Cardiac fibroblast (primary cell): ENCODE measurements at regions not wholly inside any gene's neighbourhood (a gene's known extent, or its start where the extent isn't known, plus 50 kb on each side); places are given as distances from the start of the nearest gene placed in this dataset.
"Not testable (repeated sequence)": the region's sequence is repeated elsewhere in the genome, so short reads cannot be mapped to it uniquely, and the experiment has no call there.

ENCODE experiments used
- DNase-seq, 2 donors: peaks; one replicate each; pipeline versions ENCODE4 v3.0.0 to v3.0.0-alpha.2; 2010; ENCODE audit warnings: low read depth in 2 of 2
- H3K4me3 ChIP-seq, 2 donors: replicated peaks in 1 of 2; 1 replicate in 1 of 2; 2 replicates in 1 of 2; pipeline ENCODE4 v1.5.1; 2011; ENCODE audit warnings: low read depth in 2 of 2, low read length in 2 of 2, mild to moderate bottlenecking in 2 of 2, moderate library complexity in 1 of 2
- TF ChIP-seq, protein P1 (sequence below): IDR thresholded peaks from one replicate; pipeline ENCODE4 v1.5.1; 2011; ENCODE audit warnings: low read depth, mild to moderate bottlenecking, low read length, inconsistent platforms

DNA sequence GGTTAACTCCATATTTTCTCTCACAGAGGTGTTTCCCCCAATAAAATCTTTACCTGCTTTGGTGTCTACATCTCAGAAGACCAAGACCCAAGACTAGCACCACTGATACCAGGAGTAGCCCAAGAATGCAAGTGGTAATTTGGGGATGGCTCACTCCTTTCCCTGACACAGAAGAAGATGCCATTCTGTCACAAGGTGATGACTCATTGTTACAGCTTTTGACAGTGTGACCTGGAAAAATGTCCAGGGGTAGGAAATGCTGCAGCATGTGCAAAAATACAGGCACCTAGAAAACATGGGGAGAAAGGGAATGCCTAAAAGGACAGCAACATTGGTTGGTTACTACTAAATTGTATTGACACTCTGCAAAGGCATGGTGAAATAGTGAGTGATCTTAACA is 254.0 kb upstream of the GJE1 start:
- H3K4me3 ChIP-seq: no peak overlapping the region
- TF ChIP-seq, protein P1, sequence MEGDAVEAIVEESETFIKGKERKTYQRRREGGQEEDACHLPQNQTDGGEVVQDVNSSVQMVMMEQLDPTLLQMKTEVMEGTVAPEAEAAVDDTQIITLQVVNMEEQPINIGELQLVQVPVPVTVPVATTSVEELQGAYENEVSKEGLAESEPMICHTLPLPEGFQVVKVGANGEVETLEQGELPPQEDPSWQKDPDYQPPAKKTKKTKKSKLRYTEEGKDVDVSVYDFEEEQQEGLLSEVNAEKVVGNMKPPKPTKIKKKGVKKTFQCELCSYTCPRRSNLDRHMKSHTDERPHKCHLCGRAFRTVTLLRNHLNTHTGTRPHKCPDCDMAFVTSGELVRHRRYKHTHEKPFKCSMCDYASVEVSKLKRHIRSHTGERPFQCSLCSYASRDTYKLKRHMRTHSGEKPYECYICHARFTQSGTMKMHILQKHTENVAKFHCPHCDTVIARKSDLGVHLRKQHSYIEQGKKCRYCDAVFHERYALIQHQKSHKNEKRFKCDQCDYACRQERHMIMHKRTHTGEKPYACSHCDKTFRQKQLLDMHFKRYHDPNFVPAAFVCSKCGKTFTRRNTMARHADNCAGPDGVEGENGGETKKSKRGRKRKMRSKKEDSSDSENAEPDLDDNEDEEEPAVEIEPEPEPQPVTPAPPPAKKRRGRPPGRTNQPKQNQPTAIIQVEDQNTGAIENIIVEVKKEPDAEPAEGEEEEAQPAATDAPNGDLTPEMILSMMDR: no peak
- DNase-seq: no peak

DNA sequence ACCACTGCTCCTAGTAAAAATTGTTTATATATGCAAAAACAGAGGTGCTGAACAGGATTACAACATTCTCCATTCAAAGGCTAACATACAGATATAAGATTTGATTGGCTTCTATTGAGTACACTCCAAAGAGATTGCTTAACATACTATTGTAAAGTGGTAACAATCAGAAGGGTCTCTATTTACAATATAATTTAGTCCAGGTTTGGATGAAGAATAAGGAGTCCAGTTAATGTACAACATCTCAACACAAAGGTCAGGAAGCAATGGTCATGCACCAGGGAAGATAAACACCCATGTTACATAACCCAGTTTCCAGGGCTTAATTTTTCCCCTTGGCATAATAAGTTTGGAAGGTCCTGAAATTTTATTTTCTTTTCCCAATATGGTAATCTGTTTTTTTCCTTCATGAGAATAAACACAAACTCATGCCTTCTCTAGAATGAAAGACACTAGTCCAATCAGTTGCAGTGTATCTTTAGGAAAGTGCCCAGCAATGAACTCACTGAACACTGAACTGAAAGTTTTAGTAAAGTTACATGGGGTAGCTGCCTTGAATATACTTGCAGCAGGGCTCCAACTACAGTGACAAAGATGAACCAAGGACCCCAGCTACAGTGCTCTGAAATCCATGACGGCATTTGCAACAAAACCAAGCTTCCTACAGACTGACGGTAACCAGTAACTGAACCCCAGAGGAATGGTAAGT is 255.3 kb upstream of the GJE1 start:
- DNase-seq: no peak
- TF ChIP-seq, protein P1: no peak
- no peak overlapping the region for H3K4me3 ChIP-seq

DNA sequence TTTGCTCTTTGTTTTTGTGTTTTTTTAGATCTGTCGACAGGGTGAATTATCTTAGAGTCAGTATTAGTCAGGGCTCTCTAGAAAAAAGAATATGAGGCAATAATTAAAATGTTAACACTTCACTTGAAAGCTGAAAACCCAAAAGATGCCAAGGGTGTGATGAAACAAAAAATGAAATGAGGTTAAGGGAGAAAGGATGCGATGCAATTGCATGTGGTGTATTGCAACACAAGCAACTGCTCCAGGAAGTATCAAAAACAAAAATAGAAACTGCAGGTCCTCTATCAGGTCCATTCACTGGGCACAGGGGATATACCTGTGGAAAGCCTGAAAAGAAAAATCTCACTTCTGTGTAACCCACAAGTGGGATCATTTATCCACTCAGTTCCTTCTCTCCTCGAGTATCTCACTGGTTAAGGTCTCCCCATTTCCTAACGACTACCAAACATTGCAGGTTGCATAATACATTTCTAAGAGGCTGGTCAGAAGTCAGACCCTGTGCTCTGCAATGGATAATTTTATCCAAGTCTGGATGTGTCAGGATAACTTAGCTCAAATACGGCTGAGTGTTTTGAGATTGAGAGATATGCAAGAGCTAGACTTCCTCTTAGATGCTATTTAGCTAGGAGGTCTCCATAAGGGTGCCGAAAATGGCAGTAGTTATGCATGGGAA is 257.7 kb upstream of the GJE1 start:
- H3K4me3 ChIP-seq: no peak overlapping the region
- peak; percentile 34 to 69 for DNase-seq
- TF ChIP-seq, protein P1: no peak

DNA sequence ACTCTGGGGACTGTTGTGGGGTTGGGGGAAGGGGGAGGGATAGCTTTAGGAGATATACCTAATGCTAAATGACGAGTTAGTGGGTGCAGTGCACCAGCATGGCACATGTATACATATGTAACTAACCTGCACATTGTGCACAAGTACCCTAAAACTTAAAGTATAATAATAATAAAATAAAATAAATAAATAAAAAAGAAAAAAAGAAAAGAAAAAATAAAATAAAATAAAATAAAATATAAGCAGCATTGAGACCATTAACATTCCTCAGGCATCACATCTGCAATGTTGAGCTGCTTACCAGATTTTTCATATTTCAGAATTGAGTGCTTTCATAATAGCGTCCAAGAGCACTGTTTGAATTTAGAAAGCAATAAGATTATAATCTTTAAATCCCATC is 263.2 kb upstream of the GJE1 start:
- not testable (repeated sequence) for H3K4me3 ChIP-seq, DNase-seq

GRCh38 chr6:141867767-141868166 is 265.0 kb upstream of the GJE1 start:
- TF ChIP-seq, protein P1: no peak
- no peak overlapping the region for H3K4me3 ChIP-seq
- no peak for DNase-seq

DNA sequence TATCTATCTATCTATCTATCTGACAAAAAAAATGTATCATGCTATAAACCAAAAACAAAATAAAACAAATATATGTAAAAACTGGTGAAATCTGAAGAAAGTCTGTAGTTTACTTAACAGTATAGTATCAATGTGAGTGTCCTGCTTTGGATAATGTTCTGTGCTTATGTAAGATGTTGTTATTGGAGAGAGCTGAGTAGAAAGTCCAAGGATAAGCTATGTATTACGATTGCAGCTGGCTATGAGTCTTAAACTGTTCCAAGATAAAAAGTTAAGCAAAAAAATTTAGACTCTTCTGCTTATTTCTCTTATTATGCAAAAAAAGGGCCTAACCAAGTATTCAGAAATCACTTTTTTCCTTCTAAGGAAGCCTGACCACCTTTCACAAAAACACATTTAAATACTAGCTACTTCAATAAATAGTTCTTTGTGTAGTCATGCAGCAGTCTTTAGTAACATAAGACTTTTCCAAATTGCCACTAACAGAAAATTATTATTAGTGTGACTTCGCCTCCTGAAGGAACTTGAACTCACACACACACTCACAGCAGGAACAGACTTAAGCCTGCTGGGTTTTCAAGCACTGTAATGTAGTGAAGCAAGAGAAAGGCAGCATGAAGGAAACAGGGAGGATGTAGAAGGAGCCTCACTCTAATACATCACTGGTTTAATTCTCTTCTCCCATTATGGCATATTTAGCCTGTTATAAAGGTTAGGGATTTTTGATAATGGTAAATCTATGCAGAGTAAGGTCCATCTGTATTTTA is 265.8 kb upstream of the GJE1 start:
- TF ChIP-seq, protein P1: no peak

DNA sequence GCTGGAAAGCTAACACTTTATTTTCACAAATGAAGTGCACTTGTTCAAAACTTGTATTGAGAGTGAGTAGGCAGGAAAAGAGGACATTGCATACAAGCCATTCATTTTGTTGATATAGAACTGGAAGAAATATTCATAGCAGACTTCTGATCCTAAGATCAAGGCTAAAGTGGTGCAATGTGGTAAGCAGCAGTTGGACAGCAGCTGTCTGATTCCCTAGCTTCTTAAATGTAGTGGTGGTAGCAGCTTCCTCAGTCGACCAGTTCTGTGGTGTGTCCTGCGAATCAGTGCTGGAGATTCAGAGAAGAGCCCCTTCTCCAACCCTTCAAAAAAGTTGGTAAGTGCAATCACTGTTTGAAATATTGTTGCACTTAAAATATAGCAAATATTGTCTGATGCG is 281.7 kb upstream of the GJE1 start:
- TF ChIP-seq, protein P1: no peak
- DNase-seq: peak in 1 of 2 donors; percentile 2
- no peak overlapping the region for H3K4me3 ChIP-seq

More for the DNA sequence above, 265.8 kb upstream of the GJE1 start:
- H3K4me3 ChIP-seq: no peak overlapping the region
- DNase-seq: peak in 1 of 2 donors; percentile 1
